Nephron progenitor cell (in vitro differentiated cells): ENCODE measurements at regions not wholly inside any gene's neighbourhood (a gene's known extent, or its start where the extent isn't known, plus 50 kb on each side); places are given as distances from the start of the nearest gene placed in this dataset.

Experiments
- DNase-seq: peaks from one replicate; pipeline ENCODE4 v3.0.0; 2021
- H3K27ac Mint-ChIP-seq: 2 replicates; pipeline ENCODE4 v1.8.0; 2021; ENCODE audit warnings: mild to moderate bottlenecking, moderate library complexity, mixed read lengths
- H3K27me3 Mint-ChIP-seq: 2 replicates; pipeline ENCODE4 v1.8.0; 2021; ENCODE audit warnings: mild to moderate bottlenecking, low read depth, mixed read lengths; ENCODE audit not compliant: poor library complexity
- H3K36me3 Mint-ChIP-seq: 2 replicates; pipeline ENCODE4 v1.8.0; 2021; ENCODE audit warnings: low read depth, mixed read lengths
- H3K4me1 Mint-ChIP-seq: 2 replicates; pipeline ENCODE4 v1.8.0; 2021; ENCODE audit warnings: mixed read lengths
- H3K4me3 Mint-ChIP-seq: 2 replicates; pipeline ENCODE4 v1.8.0; 2021; ENCODE audit warnings: mild to moderate bottlenecking, moderate library complexity, mixed read lengths
- H3K9me3 Mint-ChIP-seq: 2 replicates; pipeline ENCODE4 v1.8.0; 2021; ENCODE audit warnings: mild to moderate bottlenecking, moderate library complexity, mixed read lengths
- CTCF ChIP-seq: fragments of 200-600 bp; sonication (generic); IDR thresholded peaks from 2 replicates; pipeline ENCODE4 v1.5.0; 2021; ENCODE audit warnings: antibody characterized with exemption

GRCh38 chrX:146241902-146242301, 424.3 kb downstream of the SLITRK2 start:
- Mint-ChIP-seq H3K27ac (no peak overlapping the region), H3K27me3 (no peaks in the 10 kb centered on the region), H3K4me3 (no peak overlapping the region), H3K36me3 (no peaks in the 10 kb centered on the region), H3K9me3 (peaks cover 28% of the 10 kb centered on the region), H3K4me1 (peaks cover 7% of the 10 kb centered on the region)
- no peak for TF ChIP-seq CTCF
- no peak for DNase-seq

GRCh38 chrX:146243041-146243440, 425.4 kb downstream of the SLITRK2 start:
- no peaks in the 10 kb centered on the region for H3K27me3 Mint-ChIP-seq
- peaks cover 3% of the 10 kb centered on the region for H3K4me1 Mint-ChIP-seq
- no peaks in the 10 kb centered on the region for H3K36me3 Mint-ChIP-seq
- DNase-seq: no peak
- no peak overlapping the region for H3K4me3 Mint-ChIP-seq
- H3K27ac Mint-ChIP-seq: no peak overlapping the region
- no peak for TF ChIP-seq CTCF
- peaks cover 22% of the 10 kb centered on the region for H3K9me3 Mint-ChIP-seq

- no peak for TF ChIP-seq CTCF
- H3K27ac Mint-ChIP-seq: no peak overlapping the region
- no peaks in the 10 kb centered on the region for H3K27me3 Mint-ChIP-seq
- H3K9me3 Mint-ChIP-seq: peaks cover 31% of the 10 kb centered on the region
- no peaks in the 10 kb centered on the region for H3K4me1 Mint-ChIP-seq
- H3K36me3 Mint-ChIP-seq: no peaks in the 10 kb centered on the region
- no peak overlapping the region for H3K4me3 Mint-ChIP-seq
- DNase-seq: no peak
These were observed 441.6 kb downstream of the SLITRK2 start for GRCh38 chrX:146259207-146259606.

- Mint-ChIP-seq H3K4me3 (no peak overlapping the region), H3K27ac (no peak overlapping the region), H3K27me3 (peaks cover 4% of the 10 kb centered on the region), H3K4me1 (peaks cover 4% of the 10 kb centered on the region), H3K36me3 (no peaks in the 10 kb centered on the region), H3K9me3 (peaks cover 30% of the 10 kb centered on the region)
- DNase-seq: no peak
- TF ChIP-seq CTCF: no peak
These were observed 447.2 kb downstream of the SLITRK2 start for GRCh38 chrX:146264763-146265375.

- no peak overlapping the region for H3K4me3 Mint-ChIP-seq
- H3K4me1 Mint-ChIP-seq: no peaks in the 10 kb centered on the region
- no peak overlapping the region for H3K27ac Mint-ChIP-seq
- H3K36me3 Mint-ChIP-seq: no peaks in the 10 kb centered on the region
- peak; percentile 24 for TF ChIP-seq CTCF
- no peak for DNase-seq
- H3K27me3 Mint-ChIP-seq: no peaks in the 10 kb centered on the region
- peaks cover 52% of the 10 kb centered on the region for H3K9me3 Mint-ChIP-seq
These were observed 460.8 kb downstream of the SLITRK2 start for GRCh38 chrX:146278381-146278780.
